ENCODE measurements at regions not wholly inside any gene's neighbourhood (a gene's known extent, or its start where the extent isn't known, plus 50 kb on each side); places are given as distances from the start of the nearest gene placed in this dataset.

- DNase-seq, result no peak
Observed at GRCh38 chr2:39515273-39515896, 78.3 kb upstream of the MAP4K3 start.

- DNase-seq, result no peak
Observed at GRCh38 chr2:39515897-39516346, 78.8 kb upstream of the MAP4K3 start.

- no peak for DNase-seq
Observed at GRCh38 chr2:39516347-39517101, 79.4 kb upstream of the MAP4K3 start.

- DNase-seq, result no peak
Observed at GRCh38 chr2:39517102-39517436, 80.0 kb upstream of the MAP4K3 start.

GRCh38 chr2:39517622-39518021, 80.5 kb upstream of the MAP4K3 start:
- DNase-seq, result no peak

- no peak for DNase-seq
Observed at GRCh38 chr2:39519886-39520285, 82.8 kb upstream of the MAP4K3 start.

- no peak for DNase-seq
Observed at GRCh38 chr2:39521876-39522517, 84.9 kb upstream of the MAP4K3 start.

- no peak for DNase-seq
Observed at GRCh38 chr2:39522518-39522877, 85.4 kb upstream of the MAP4K3 start.

GRCh38 chr2:39523308-39524044, 86.4 kb upstream of the MAP4K3 start:
- DNase-seq, result peak; percentile 66

- no peak for DNase-seq
Observed at GRCh38 chr2:39524061-39524460, 87.0 kb upstream of the MAP4K3 start.

GRCh38 chr2:39524756-39525635, 87.9 kb upstream of the MAP4K3 start:
- DNase-seq, result no peak

GRCh38 chr2:39525636-39526412, 88.7 kb upstream of the MAP4K3 start:
- DNase-seq, result no peak

GRCh38 chr2:39528701-39529100, 91.6 kb upstream of the MAP4K3 start:
- DNase-seq, result no peak

- DNase-seq, result no peak
Observed at GRCh38 chr2:39529836-39530235, 92.8 kb upstream of the MAP4K3 start.

GRCh38 chr2:39530411-39530866, 93.4 kb upstream of the MAP4K3 start:
- DNase-seq, result no peak

GRCh38 chr2:39531220-39531777, 94.2 kb upstream of the MAP4K3 start:
- DNase-seq, result no peak

GRCh38 chr2:39532933-39533332, 95.8 kb upstream of the MAP4K3 start:
- DNase-seq, result no peak

- DNase-seq, result no peak
Observed at GRCh38 chr2:39534095-39534711, 97.1 kb upstream of the MAP4K3 start.

- DNase-seq, result no peak
Observed at GRCh38 chr2:39535636-39536185, 98.6 kb upstream of the MAP4K3 start.

GRCh38 chr2:39537150-39537549, 100.1 kb upstream of the MAP4K3 start:
- DNase-seq, result no peak

GRCh38 chr2:39538718-39539117, 101.6 kb upstream of the MAP4K3 start:
- no peak for DNase-seq

Data from OCI-M1 (cell line).